NCI-H2196 treated with DMSO at 0.1 percent for 48 hours (cell line): ENCODE measurements at regions not wholly inside any gene's neighbourhood (a gene's known extent, or its start where the extent isn't known, plus 50 kb on each side); places are given as distances from the start of the nearest gene placed in this dataset.
"Not testable (repeated sequence)": the region's sequence is repeated elsewhere in the genome, so short reads cannot be mapped to it uniquely, and the experiment has no call there.

Experiments
- DNase-seq: peaks from one replicate; lab custom pipeline; 2025; ENCODE audit not compliant: unreplicated experiment; lab: John Stamatoyannopoulos, UW

GRCh38 chr6:6724539-6725467, 136.3 kb downstream of the LY86 start:
- no peak for DNase-seq

GRCh38 chr6:6725468-6726209, 137.1 kb downstream of the LY86 start:
- no peak for DNase-seq

- no peak for DNase-seq
These were observed 139.8 kb downstream of the LY86 start for GRCh38 chr6:6728169-6728941.

GRCh38 chr6:6729971-6730370, 141.5 kb downstream of the LY86 start:
- no peak for DNase-seq

GRCh38 chr6:6730831-6731230, 142.3 kb downstream of the LY86 start:
- no peak for DNase-seq

GRCh38 chr6:6734479-6735465, 146.3 kb downstream of the LY86 start:
- no peak for DNase-seq

GRCh38 chr6:6736791-6737654, 148.5 kb downstream of the LY86 start:
- no peak for DNase-seq

- DNase-seq: no peak
These were observed 149.2 kb downstream of the LY86 start for GRCh38 chr6:6737671-6738070.

GRCh38 chr6:6738108-6738507, 149.6 kb downstream of the LY86 start:
- no peak for DNase-seq

GRCh38 chr6:6738922-6739716, 150.6 kb downstream of the LY86 start:
- DNase-seq: no peak

GRCh38 chr6:6740595-6740994, 152.1 kb downstream of the LY86 start:
- no peak for DNase-seq

GRCh38 chr6:6741264-6741663, 152.7 kb downstream of the LY86 start:
- no peak for DNase-seq

- DNase-seq: no peak
These were observed 154.0 kb downstream of the LY86 start for GRCh38 chr6:6742535-6742934.

- DNase-seq: no peak
These were observed 156.0 kb downstream of the LY86 start for GRCh38 chr6:6744551-6744950.

GRCh38 chr6:6745637-6746332, 157.3 kb downstream of the LY86 start:
- DNase-seq: not testable (repeated sequence)

- no peak for DNase-seq
These were observed 157.9 kb downstream of the LY86 start for GRCh38 chr6:6746333-6746969.

- no peak for DNase-seq
These were observed 158.4 kb downstream of the LY86 start for GRCh38 chr6:6746970-6747338.
